AG09319 (cell line): ENCODE measurements at regions not wholly inside any gene's neighbourhood (a gene's known extent, or its start where the extent isn't known, plus 50 kb on each side); places are given as distances from the start of the nearest gene placed in this dataset.

ENCODE experiments used
- DNase-seq: peaks from one replicate; pipeline ENCODE4 v3.0.0-alpha.2; 2010; ENCODE audit warnings: low read depth; ENCODE audit errors: extremely low read depth
- CTCF ChIP-seq: IDR thresholded peaks from 2 replicates; pipeline ENCODE4 v1.5.1; 2011; ENCODE audit warnings: low read depth, mild to moderate bottlenecking, inconsistent platforms, low read length, moderate library complexity

- no peak for TF ChIP-seq CTCF
- no peak for DNase-seq
Observed at GRCh38 chr12:87807086-87807485, 222.1 kb downstream of the C12orf50 start.

GRCh38 chr12:87806310-87806709, 222.9 kb downstream of the C12orf50 start:
- DNase-seq, result no peak

DNA sequence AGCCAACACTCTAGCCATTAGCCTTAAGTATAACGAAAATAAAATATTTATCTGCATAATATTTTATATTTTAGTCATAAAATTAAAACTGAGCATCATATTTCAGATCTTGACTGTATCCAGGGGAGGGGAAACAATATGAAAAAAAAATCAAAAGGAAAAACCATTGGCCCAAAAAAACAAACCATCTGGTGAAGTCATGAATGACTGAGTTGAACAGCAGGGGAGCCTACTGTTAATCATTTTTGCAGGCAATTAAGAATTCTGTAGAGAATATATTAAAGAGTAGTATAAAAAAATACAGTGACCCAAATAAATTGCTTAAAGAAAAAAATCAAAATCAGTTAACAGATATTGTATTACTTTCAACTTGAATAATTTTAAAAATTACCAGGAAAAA, 224.8 kb downstream of the C12orf50 start:
- no peak for TF ChIP-seq CTCF

More at GRCh38 chr12:87806310-87806709, 222.9 kb downstream of the C12orf50 start:
- no peak for TF ChIP-seq CTCF

GRCh38 chr12:87802721-87803011, 226.5 kb downstream of the C12orf50 start:
- TF ChIP-seq CTCF, result no peak
- DNase-seq, result no peak

More for the DNA sequence above, 224.8 kb downstream of the C12orf50 start:
- DNase-seq, result no peak

DNA sequence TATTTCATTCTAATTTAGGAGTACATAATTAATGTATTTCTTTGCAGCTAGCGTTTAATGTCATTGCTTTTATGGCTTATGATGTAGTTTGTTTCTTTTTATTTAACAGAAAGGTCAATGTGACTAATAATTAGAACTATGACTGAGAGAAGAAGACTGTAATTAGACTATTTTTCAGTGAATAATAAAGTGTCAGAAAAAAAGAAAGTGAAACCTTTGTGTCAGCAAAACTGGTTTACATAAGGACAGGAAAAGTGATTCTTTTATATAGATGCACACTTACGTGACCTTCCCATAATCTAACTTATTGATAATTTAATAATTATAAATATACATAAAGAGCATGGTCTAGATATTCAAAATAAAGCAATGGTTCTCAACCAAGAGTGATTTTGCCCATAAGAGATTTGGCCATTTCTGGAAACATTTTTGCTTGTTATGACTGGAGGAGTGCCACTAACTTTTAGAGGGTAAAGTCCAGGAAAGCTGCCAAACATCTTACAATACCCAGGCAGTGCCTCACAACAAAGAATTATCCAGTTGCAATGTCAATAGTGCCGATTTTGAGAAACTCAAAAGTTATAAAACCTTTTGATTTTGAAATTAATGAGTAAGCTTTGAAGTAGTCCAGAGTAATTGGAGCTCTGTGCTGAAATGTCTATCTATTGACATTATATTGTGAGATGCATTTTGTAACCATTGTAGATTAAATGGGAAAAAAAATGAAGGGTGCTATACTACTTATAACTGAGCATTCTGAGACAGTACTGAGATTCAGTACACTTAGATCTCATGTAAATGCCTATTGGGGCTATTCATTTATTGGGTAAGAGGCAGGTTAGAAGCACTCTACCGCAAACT, 227.1 kb downstream of the C12orf50 start:
- no peak for DNase-seq
- no peak for TF ChIP-seq CTCF

GRCh38 chr12:87796961-87797516, 232.2 kb downstream of the C12orf50 start:
- TF ChIP-seq CTCF, result no peak
- DNase-seq, result no peak

GRCh38 chr12:87795555-87795954, 233.6 kb downstream of the C12orf50 start:
- DNase-seq, result no peak
- no peak for TF ChIP-seq CTCF
